ENCODE measurements at regions not wholly inside any gene's neighbourhood (a gene's known extent, or its start where the extent isn't known, plus 50 kb on each side); places are given as distances from the start of the nearest gene placed in this dataset.

DNA sequence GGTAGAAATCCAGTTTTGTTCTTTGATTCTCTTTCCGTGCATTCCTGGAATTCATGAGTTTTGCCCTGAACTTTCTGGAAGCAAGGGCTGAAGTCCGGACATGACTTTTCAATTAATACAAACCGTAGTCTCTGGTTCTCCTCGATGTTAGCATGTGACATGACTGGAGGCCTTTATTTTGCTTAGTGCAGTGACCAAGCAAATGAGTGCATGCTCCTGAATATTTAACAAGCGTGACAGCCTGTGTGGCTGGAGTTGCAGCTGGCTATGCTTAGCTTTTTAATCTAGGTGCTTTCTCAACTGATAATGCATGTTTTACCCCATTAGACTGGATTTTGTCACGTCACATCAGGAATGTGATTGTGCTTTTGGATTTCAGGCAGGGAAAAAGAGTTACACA lies 302.1 kb downstream of the MAP2K6 start:
- peak in 1 of 4 donors; percentile 43 for DNase-seq (ENCODE audit: low read depth in 4 of 4, low spot score in 3 of 4)

DNA sequence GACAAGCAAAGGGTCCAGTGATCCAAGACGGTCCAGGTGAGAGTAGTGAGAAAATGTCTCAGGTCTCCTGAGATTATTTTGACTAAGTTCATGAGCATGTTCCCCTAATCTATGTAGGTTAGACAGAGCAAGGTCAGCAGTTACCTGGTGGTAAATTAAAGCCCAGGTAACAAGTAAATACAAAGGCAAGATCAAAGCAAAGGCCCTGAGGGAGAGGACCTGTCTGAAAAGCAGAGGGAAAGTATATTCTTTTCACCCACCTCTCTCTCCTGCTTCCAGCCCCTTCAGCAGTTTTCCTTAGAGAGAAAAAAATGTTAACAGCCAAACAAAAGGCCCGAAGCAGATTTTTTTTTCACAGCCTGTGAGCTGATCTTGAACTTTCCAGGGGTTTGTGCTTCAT lies 302.7 kb downstream of the MAP2K6 start:
- no peak for DNase-seq (ENCODE audit: low read depth in 4 of 4, low spot score in 3 of 4)

DNA sequence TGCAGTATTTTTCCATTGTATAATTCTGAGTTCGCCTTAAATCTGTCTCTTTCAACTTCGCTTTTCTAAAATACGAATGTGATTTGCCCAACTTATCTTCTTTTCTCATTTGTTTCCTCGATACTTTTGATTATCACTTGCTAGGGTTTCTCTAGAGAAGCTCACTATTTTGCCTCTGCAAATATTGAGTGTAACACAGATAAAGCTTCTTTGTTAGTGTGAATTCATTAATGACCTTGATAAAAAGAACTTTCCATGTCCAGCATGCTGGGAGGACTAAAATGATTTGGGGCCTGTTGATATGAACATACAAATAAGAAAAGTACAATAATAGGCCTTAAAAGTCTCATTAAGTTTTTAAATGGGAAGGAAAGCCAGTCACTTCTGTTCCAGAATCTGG lies 303.3 kb downstream of the MAP2K6 start:
- DNase-seq (ENCODE audit: low read depth in 4 of 4, low spot score in 3 of 4) = no peak

DNA sequence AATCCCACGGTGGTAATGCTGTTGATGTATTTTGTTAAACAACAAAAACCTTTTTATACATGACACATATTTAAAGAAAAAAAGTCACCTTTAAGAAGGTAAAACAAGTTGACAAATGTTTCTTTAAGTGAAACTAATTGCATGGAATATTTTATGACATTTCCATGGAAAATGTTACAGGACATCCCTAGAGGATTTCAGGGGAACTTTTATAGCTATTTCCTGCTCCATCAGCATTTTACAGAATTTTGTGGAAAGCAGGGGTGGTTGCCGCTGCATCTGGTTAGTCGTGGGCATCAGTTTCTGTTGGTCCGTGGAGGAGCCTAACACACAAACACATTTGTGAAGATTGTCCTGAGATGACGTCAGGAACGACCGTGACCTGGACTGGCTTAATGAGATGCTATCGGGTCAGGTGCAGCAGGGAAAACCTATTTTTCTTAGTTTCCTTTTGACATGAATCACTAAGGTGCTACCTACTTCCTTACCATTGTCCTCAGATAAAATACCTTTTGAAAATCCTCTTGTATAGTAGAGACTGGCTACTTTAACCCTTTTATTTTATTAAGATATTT lies 305.1 kb downstream of the MAP2K6 start:
- no peak for DNase-seq (ENCODE audit: low read depth in 4 of 4, low spot score in 3 of 4)

DNA sequence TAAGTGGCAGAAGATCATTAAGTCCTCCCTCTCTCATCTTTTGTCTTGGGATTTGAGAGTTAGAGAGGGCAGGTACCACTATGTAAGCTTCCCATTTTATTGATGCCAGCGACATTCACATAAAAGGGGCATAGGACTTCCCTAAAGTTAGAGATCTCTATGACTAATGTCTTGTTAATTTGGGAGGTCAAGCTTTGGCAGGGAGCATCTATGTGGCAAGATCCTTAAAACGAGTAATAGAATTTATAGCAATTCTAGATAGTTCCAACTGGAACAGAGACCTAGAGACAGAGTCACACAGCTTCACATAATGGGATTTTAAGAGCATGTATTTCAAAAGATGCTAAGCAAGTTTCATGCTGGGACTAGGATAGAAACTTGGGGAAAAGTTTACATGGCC lies 308.0 kb downstream of the MAP2K6 start:
- DNase-seq (ENCODE audit: low read depth in 4 of 4, low spot score in 3 of 4) = no peak

DNA sequence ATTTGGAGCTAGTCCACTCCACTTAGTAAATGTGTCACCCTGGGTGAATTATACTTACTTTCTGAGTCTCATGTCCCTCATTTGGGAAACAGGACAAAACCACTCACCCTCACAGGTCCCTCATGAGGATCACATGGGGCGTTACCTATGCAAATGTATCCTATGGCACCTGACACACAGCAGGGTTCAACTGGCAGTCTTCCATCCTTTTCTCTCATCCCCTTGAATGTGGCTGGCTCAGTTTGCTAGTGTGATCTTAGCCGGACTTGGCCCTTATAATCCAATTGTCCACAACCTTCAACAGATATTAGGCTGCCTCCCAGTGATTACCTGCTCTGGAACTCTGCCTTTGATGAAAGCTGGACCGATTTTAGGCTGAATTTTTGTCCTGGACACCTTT lies 308.8 kb downstream of the MAP2K6 start:
- no peak for DNase-seq (ENCODE audit: low read depth in 4 of 4, low spot score in 3 of 4)

DNA sequence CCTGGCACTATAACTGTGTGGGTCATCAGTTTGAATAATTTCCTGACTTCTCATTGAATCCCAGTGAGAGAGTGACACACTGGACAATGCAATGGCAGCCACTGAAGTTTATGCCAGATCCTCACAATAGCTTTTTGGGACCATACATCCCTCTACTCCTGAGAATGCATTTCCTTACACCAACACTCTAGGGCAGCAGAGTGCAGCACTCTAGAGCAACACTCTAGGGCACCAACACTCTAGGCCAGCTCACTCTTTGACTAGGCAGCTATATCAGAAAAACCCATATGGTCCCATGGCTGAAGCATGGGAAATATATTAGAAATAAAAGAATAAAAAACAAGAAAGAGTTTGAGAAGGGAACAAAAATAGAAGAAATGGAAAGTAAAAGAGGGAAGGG lies 309.2 kb downstream of the MAP2K6 start:
- no peak for DNase-seq (ENCODE audit: low read depth in 4 of 4, low spot score in 3 of 4)

DNA sequence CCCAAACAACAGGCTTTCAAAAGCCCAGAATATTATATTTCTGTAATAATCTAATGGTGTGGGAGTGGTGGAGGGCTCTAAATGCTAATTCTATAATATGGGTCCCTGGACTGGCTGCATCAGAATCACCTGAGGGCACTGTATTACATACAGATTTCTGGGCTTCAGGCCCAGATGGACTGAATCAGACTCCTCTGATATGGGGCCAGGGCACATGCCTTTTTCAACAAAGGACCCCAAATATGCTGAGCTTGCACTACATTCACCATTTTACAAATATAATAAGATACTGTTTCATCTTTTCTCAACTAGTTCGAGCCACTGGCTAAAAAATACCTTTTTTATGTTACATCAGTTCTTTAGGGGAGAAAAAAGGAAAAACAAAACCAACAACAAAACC lies 309.7 kb downstream of the MAP2K6 start:
- DNase-seq (ENCODE audit: low read depth in 4 of 4, low spot score in 3 of 4) = no peak

DNA sequence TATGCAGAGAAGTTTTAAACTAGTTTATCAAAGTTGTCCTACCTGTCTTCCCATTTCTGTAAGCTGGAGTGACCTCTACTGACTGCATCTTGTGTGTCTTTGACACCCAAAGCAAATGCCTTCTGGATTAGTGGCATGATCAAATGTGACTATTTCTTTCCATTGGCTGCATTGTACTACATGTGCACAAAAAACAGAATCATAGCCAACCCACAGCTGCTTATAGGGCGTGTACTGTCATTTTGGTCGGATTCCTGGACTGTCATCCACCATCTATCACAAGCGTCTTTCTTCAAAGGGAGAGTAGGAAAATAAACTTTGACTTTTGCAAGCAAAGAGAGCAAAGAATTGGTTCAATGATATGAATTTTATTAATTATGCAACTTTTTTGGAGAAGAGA lies 310.6 kb downstream of the MAP2K6 start:
- no peak for DNase-seq (ENCODE audit: low read depth in 4 of 4, low spot score in 3 of 4)

DNA sequence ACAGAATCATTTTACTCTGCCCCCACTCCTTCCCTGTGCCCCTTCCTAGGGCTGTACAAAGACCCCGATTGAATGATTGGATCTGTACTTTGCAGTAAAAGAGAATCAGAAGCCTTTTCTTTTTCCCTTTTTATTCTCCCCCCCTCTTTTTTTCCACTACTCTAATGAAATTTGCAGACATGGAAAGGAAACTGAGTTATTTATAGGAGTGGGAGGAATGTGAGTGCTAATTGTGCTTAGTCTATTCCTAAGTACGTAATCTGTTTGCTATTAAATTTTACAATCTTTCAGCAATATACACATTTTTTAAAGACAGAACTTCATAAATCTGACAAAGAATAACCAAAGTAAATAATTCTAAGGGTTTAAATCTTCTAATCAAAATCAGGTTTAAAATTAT lies 314.3 kb downstream of the MAP2K6 start:
- DNase-seq (ENCODE audit: low read depth in 4 of 4, low spot score in 3 of 4) = no peak

DNA sequence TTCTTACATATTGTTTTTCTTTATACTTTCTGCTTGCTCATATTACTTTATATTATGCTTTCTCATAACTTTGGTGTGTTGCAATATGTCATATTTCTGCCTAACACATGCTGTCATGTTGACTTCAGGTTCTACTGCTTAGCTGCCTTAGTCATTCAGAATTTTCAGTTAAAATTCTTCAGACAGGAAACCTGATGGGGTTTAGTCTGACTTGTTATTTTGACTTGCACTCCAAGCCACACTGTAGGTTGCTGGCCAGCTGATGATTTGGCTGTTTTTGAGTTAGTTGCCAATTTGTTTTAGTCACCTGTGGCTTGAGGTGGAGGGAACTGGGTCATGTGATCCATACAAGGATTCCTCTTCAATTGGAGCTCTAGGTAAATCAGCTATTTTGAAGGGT lies 315.4 kb downstream of the MAP2K6 start:
- DNase-seq (ENCODE audit: low read depth in 4 of 4, low spot score in 3 of 4) = no peak

DNA sequence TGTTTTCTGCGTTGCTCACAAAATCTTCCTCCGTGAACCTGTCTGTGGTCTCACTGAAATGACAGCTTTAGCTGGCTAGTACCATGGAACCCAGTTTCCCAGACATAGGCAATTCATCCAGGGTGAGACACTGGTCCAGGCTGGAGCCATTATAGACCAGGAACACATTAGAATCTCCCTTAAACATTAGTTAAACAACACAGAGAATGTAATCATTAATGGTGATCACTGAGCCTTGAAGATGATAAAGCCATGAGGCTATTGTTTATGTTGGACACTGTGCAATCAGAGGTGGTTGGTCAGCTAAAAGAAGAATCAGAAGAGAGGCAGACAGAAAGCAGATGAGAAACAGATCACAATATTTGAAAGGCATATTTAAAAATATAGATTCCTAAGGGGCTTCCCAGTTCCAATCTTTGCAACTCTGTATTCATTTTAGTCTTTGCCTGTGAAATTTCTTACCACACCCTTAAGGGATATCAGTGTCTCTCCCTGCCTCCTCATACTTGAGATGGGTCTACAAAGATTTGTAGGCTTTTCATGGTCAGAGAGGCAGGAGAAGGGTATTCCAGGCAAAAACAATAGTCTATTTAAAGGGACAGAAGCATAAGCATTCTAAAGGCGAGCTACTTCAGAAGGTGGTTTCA lies 317.9 kb downstream of the MAP2K6 start:
- no peak for DNase-seq (ENCODE audit: low read depth in 4 of 4, low spot score in 3 of 4)

DNA sequence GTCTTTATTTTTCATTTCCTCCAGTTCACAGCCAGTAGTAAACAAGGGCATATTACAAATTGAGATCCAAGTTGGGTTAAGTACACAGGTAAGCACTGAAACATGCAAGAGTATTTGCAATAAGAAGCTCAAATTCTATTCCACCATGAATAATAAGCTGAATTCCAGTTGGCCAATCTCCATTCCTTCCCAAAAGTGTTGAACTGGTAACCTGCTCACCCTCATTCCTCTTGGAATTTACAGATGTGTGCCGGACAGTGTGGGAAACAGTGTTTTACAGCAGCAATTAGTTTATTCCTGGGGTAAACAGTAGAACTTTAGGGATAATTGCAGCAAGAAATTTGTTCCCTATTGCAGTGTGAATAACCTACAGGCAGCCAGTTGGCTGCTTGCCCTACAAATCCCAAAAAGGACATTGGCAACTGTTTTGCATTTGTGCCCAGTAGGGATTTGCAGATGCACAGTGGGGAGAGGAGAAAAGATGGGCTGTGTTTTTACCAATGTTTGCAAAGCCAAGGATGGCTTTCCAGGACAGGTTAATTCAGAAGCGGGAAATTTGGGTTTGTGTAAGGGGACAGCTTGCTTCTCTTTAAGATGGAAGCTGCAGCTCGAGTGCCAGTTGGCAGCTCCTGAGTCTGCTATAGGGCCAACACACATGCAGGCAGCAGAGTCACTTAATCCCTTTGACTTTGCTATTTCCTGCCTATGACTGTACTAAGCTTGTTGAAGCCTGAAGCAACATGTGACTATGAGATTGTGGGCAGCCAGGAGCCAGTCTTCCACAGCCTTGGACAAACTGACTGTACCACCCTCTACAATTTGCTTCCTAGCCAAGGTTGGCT lies 318.9 kb downstream of the MAP2K6 start:
- no peak for DNase-seq (ENCODE audit: low read depth in 4 of 4, low spot score in 3 of 4)

DNA sequence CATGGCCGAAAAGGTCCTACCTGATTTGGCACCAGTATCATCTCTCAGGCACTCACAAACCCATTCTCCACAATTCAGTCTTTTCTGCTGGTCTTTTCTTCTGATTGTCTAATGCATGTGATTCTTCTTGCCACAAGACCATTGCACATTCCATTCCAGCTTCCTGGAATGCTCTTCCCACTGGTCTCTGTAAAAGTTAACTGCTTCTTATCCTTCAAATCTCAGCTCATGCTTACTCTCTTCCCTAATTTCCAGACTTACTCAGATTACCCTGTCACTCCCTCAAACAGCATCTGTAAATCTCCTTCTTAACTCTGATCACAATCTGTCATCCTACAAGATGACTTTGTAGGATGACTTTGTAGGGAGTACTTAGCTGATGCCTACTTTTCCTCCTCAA lies 320.2 kb downstream of the MAP2K6 start:
- no peak for DNase-seq (ENCODE audit: low read depth in 4 of 4, low spot score in 3 of 4)

DNA sequence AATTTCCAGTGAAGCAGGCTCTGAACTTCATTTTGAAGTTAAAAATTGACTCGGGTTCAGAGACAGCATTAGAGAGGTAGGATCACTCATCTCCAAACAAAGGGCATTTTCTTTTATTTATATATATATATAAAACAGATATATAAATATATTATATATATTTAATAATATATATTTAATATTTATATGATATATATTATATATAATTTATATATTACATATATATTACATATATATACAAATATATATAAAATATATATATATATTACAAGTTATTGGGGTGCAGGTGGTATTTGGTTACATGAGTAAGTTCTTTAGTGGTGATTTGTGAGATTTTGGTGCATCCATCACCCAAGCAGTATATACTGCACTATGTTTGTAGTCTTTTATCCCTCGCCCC lies 320.8 kb downstream of the MAP2K6 start:
- no peak for DNase-seq (ENCODE audit: low read depth in 4 of 4, low spot score in 3 of 4)

DNA sequence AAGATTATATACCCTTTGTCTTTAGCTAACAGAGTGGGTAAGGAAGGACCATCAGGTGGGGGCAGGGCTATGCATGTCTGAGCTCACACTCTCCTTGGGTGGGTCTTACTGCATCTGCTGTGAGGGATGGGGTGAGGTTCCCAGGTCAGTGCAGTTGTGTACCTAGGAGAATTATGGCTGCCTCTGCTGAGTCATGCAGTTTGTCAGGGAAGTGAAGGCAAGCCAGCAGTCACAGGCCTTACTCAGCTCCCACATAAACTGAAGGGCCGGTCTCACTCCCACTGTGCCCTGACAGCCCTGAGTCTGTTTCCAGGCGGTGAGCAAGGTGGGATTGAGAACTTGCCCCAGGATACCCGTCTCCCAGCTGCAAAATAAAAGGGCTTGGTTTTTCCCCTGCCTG lies 328.6 kb downstream of the MAP2K6 start:
- no peak for DNase-seq (ENCODE audit: low read depth in 4 of 4, low spot score in 3 of 4)

DNA sequence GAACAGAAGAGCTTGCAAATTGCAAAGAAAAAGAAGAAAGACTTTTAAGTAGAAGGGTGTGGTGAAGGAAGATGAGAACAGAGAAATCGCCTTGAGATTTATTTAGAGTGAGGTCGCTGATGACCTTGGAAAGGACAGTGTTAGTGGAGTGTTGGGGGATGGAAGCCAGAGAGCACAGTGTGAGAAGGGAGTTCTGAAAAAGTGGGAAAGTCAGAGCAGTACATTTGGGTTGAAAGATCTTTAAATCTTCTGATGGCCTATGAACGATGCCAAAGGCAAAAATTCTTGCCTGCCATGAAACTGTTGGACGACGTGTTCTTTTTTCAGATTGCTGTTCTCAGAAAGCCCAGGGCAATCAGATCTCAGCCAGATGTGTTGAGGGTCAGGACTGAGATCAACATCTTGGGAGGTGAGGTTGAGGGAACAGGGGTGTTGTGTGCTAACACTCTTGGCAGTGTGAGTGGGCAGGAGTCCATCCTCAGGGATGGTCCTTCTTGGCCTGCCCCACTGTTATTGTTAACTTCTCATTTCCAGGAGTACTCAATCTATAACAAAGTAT lies 330.1 kb downstream of the MAP2K6 start:
- DNase-seq (ENCODE audit: low read depth in 4 of 4, low spot score in 3 of 4) = no peak

DNA sequence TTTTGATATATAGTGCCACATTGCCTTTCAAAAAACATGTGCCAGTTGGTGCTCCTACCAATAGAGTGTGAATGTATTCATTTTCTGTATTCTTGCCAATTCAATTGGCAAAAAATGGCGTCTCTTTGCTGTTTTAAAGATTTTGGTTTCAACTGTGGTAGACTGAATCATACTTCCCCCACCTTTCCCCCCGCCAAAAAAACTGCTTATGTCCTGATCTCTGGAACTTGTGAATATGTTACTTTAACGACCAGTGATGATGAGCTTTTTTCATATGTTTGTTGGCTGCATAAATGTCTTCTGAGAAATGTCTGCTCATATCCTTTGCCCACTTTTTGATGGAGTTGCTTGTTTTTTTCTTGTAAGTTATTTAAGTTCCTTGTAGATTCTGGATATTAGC lies 325.1 kb upstream of the KCNJ16 start:
- no peak for DNase-seq (ENCODE audit: low read depth in 4 of 4, low spot score in 3 of 4)

DNA sequence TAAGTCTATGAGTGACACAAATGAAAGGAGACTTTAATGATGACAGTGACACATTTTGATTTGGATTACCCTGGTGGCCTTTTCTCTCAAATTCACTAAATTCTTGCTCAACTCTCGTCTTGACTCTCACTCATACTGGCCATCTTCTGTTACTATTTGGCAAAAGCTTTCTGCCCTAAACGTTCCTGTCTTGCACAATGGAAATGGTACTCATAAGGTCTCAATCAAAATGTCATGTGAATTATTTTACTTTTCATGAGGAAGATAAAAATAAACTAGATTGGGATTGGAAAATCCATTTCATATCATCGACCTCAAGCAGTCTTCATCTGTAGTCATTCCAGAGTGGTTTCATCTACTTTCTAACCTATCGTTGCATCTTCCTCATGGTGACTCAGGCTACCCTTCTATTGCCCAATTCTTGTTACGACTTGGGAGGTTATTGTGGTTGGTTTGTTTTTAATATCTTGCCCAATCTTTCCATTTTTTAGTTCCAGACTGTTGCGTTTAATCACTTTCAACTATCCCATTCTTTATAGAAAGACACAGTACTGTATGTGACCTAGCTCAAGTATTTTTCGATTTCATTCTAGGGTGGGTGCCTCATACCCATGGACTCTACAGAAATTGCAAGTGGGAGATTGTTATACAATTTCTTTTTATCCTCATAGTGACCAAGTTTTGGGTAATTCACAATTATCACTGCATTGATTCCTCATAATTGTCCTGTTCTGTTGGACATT lies 317.2 kb upstream of the KCNJ16 start:
- DNase-seq (ENCODE audit: low read depth in 4 of 4, low spot score in 3 of 4) = no peak

DNA sequence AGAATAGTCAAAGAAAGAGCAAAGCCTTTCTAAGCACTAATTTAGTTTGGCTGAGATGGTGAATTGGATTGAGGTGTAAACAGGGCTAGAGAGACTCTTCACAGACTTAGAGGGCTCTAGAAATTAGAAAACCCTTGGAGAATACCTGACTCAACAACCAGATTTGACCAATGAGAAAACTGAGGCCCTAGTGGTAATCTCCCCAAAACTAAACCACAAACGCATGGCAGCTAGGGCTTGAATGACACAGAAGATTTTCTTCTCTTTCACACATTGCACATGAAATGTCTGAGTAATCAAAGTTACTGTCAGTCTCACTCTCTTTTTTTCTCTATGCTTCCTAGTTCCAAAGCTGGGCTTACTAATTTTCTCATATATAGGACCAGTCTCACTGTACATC lies 314.5 kb upstream of the KCNJ16 start:
- DNase-seq (ENCODE audit: low read depth in 4 of 4, low spot score in 3 of 4) = no peak

DNA sequence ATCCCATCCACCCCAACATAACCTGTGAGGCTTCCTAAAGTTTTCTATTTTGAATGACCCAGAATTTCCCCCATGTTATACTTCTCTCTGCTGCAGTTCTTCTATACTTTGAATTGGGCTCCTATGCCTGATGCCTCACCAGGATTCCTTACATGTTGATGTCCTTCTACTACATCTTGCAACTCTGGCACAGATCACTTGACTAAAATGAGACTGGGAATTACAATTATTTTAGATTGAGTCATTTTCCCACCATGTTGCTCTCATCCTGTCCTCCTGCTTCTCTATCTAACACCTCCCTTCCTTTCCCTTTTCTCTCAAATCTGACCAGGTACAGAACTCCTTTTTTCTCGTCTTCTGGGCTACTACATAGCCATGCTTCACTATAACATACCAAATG lies 314.0 kb upstream of the KCNJ16 start:
- no peak for DNase-seq (ENCODE audit: low read depth in 4 of 4, low spot score in 3 of 4)

All from right renal pelvis (tissue), 4 donors.